ENCODE measurements at regions not wholly inside any gene's neighbourhood (a gene's known extent, or its start where the extent isn't known, plus 50 kb on each side); places are given as distances from the start of the nearest gene placed in this dataset.
"Not testable (repeated sequence)": the region's sequence is repeated elsewhere in the genome, so short reads cannot be mapped to it uniquely, and the experiment has no call there.

GRCh38 chr3:194064380-194065332, 71.3 kb upstream of the HES1 start:
- intact Hi-C loops (cut with DNase I): loop anchor here (5.0 kb wide), 2 partner anchors 62 to 282 kb away; no protein-coding TSS in a partner anchor
- no peak for DNase-seq (ENCODE audit: extremely low spot score)
- Histone ChIP-seq H3K4me1 (peaks cover 0 to 4% (median 0%) of the 10 kb centered on the region in 4 donors), H3K27me3 (no peaks in the 10 kb centered on the region), H3K27ac (replicated peaks in 1 of 4) (no peak overlapping the region), H3K9me3 (no peaks in the 10 kb centered on the region), H3K36me3 (no peaks in the 10 kb centered on the region), H3K4me3 (no peak overlapping the region)
- 88% methylated on average over 8 of the region's 8 CpGs for WGBS
- no peak for TF ChIP-seq EP300 (IDR thresholded peaks at IDR 0.05)
- no peak for TF ChIP-seq CTCF (IDR thresholded peaks at IDR 0.05)
- no peak for TF ChIP-seq POLR2A (IDR thresholded peaks at IDR 0.05; ENCODE audit: low read depth)
- no peak for TF ChIP-seq POLR2AphosphoS5 (IDR thresholded peaks at IDR 0.05)

GRCh38 chr3:194067327-194067726, 68.6 kb upstream of the HES1 start:
- not testable (repeated sequence) for H3K27me3 ChIP-seq; H3K4me3 ChIP-seq; DNase-seq (ENCODE audit: extremely low spot score); H3K9me3 ChIP-seq; H3K36me3 ChIP-seq; H3K27ac ChIP-seq (replicated peaks in 1 of 4)
- peaks cover 18 to 23% (median 22%) of the 10 kb centered on the region in 4 donors for H3K4me1 ChIP-seq
- intact Hi-C loops (cut with DNase I): loop anchor here (5.0 kb wide), 1 partner anchor 285 kb away; no protein-coding TSS in a partner anchor

GRCh38 chr3:194067949-194068362, 68.0 kb upstream of the HES1 start:
- Histone ChIP-seq H3K27ac (replicated peaks in 1 of 4) (no peak overlapping the region), H3K4me3 (no peak overlapping the region), H3K27me3 (no peaks in the 10 kb centered on the region), H3K4me1 (peaks cover 18 to 23% (median 22%) of the 10 kb centered on the region in 4 donors), H3K9me3 (no peaks in the 10 kb centered on the region), H3K36me3 (no peaks in the 10 kb centered on the region)
- no peak for TF ChIP-seq EP300 (IDR thresholded peaks at IDR 0.05)
- intact Hi-C loops (cut with DNase I): loop anchor here (5.0 kb wide), 1 partner anchor 286 kb away; no protein-coding TSS in a partner anchor
- DNase-seq (ENCODE audit: extremely low spot score): no peak
- 61% methylated on average over 4 of the region's 4 CpGs for WGBS

GRCh38 chr3:194069421-194070219, 66.3 kb upstream of the HES1 start:
- Histone ChIP-seq H3K9me3 (no peaks in the 10 kb centered on the region), H3K27me3 (no peaks in the 10 kb centered on the region), H3K27ac (replicated peaks in 1 of 4) (peak overlapping the region; percentile 78 to 88 (median 84)), H3K4me3 (no peak overlapping the region), H3K36me3 (no peaks in the 10 kb centered on the region), H3K4me1 (peaks cover 18 to 23% (median 22%) of the 10 kb centered on the region in 4 donors)
- intact Hi-C loops (cut with DNase I): loop anchor here (5.0 to 10.0 kb wide), 3 partner anchors 63 to 287 kb away; no protein-coding TSS in a partner anchor
- TF ChIP-seq CTCF (IDR thresholded peaks at IDR 0.05) (no peak), POLR2AphosphoS5 (IDR thresholded peaks at IDR 0.05) (no peak), EP300 (IDR thresholded peaks at IDR 0.05) (no peak), POLR2A (IDR thresholded peaks at IDR 0.05; ENCODE audit: low read depth) (no peak)
- WGBS: 95% methylated on average over 12 of the region's 12 CpGs
- DNase-seq (ENCODE audit: extremely low spot score): no peak

GRCh38 chr3:194070220-194070633, 65.7 kb upstream of the HES1 start:
- WGBS: 79% methylated on average over 9 of the region's 15 CpGs
- peak overlapping the region; percentile 78 to 88 (median 84) for H3K27ac ChIP-seq (replicated peaks in 1 of 4)
- intact Hi-C loops (cut with DNase I): loop anchor here (5.0 to 10.0 kb wide), 2 partner anchors 62 to 245 kb away; no protein-coding TSS in a partner anchor

More at GRCh38 chr3:194070220-194070633, 65.7 kb upstream of the HES1 start:
- H3K27me3 ChIP-seq: no peaks in the 10 kb centered on the region
- DNase-seq (ENCODE audit: extremely low spot score): no peak
- peak overlapping the region; percentile 60 to 74 (median 62) for H3K4me3 ChIP-seq
- H3K9me3 ChIP-seq: no peaks in the 10 kb centered on the region
- peak in 1 of 2 donors; percentile 3 for TF ChIP-seq POLR2AphosphoS5 (IDR thresholded peaks at IDR 0.05)
- no peak for TF ChIP-seq POLR2A (IDR thresholded peaks at IDR 0.05; ENCODE audit: low read depth)
- no peaks in the 10 kb centered on the region for H3K36me3 ChIP-seq
- H3K4me1 ChIP-seq: peaks cover 18 to 23% (median 22%) of the 10 kb centered on the region in 4 donors
